K562 (cell line): ENCODE measurements at regions not wholly inside any gene's neighbourhood (a gene's known extent, or its start where the extent isn't known, plus 50 kb on each side); places are given as distances from the start of the nearest gene placed in this dataset.

Experiments
- ADNP ChIP-seq: fragments of 200-800 bp; sonication (Bioruptor generic); IDR thresholded peaks from 2 replicates; pipeline ENCODE4 v1.6.1; 2016; ENCODE audit warnings: missing genetic modification characterization, missing compliant biosample characterization
- ARID1B ChIP-seq: fragments of 450-650 bp; IDR thresholded peaks from 2 replicates; pipeline ENCODE4 v1.6.1; 2016; ENCODE audit warnings: antibody characterized with exemption, mild to moderate bottlenecking, inconsistent platforms
- ATF1 ChIP-seq, 2 experiments: fragments of 450-650 bp in 1 of 2; IDR thresholded peaks; 2 replicates each; pipeline ENCODE4 v1.6.1; 2016; ENCODE audit warnings: missing compliant biosample characterization in 1 of 2, missing genetic modification characterization in 1 of 2
- CEBPG ChIP-seq, 3 experiments: fragments of 200-800 bp in 1 of 3; sonication (Bioruptor generic) in 1 of 3; sonication (generic) in 1 of 3; formaldehyde crosslinking in 1 of 3; IDR thresholded peaks in 2 of 3; conservative IDR thresholded peaks in 1 of 3; 2 replicates each; pipeline versions ENCODE4 v1.6.1 to v1.8.0; 2016 to 2022; ENCODE audit warnings: missing compliant biosample characterization in 2 of 3, missing genetic modification characterization in 2 of 3, mild to moderate bottlenecking in 1 of 3, missing genetic modification reagents in 1 of 3
- HLTF ChIP-seq: fragments of 450-650 bp; IDR thresholded peaks from 2 replicates; pipeline ENCODE4 v1.6.1; 2016
- MIER1 ChIP-seq: fragments of 450-650 bp; IDR thresholded peaks from 2 replicates; pipeline ENCODE4 v1.6.1; 2016; ENCODE audit warnings: antibody characterized with exemption, mild to moderate bottlenecking, low read depth
- MTA1 ChIP-seq: fragments of 450-650 bp; IDR thresholded peaks from 2 replicates; pipeline ENCODE4 v1.6.1; 2017; ENCODE audit warnings: borderline replicate concordance
- NFE2L1 ChIP-seq: fragments of 450-650 bp; IDR thresholded peaks from 2 replicates; pipeline ENCODE4 v1.6.1; 2016; ENCODE audit warnings: missing genetic modification characterization, low read depth, mild to moderate bottlenecking, missing compliant biosample characterization, moderate library complexity, borderline replicate concordance
- OTX1 ChIP-seq: fragments of 450-650 bp; formaldehyde crosslinking; IDR thresholded peaks from 2 replicates; pipeline ENCODE4 v1.4.0; 2022; ENCODE audit warnings: mild to moderate bottlenecking
- PRMT5 ChIP-seq: sonication (generic); formaldehyde crosslinking; IDR thresholded peaks from 2 replicates; pipeline ENCODE4 v1.5.0; 2020; ENCODE audit warnings: missing genetic modification reagents
- REST ChIP-seq, 2 experiments: fragments of 450-650 bp; formaldehyde crosslinking in 1 of 2; IDR thresholded peaks; 2 replicates each; pipeline versions ENCODE4 v1.4.0 to v1.6.1; 2014 to 2020; ENCODE audit warnings: mild to moderate bottlenecking in 2 of 2, borderline replicate concordance in 1 of 2, low read depth in 1 of 2
- SMAD2 ChIP-seq: fragments of 150-350 bp; IDR thresholded peaks from 2 replicates; pipeline ENCODE4 v1.6.1; 2014; ENCODE audit warnings: low read depth, mild to moderate bottlenecking, low read length
- SMARCE1 ChIP-seq: fragments of 450-650 bp; IDR thresholded peaks from 2 replicates; pipeline ENCODE4 v1.7.1; 2016; ENCODE audit warnings: mild to moderate bottlenecking
- TARDBP ChIP-seq: fragments of 450-650 bp; IDR thresholded peaks from 2 replicates; pipeline ENCODE4 v1.6.1; 2016
- ZBTB1 ChIP-seq: sonication (generic); formaldehyde crosslinking; IDR thresholded peaks from 2 replicates; pipeline ENCODE4 v1.8.1; 2023; ENCODE audit warnings: missing genetic modification reagents, low read depth, mild to moderate bottlenecking, borderline replicate concordance
- ZBTB8A ChIP-seq: fragments of 450-650 bp; IDR thresholded peaks from 2 replicates; pipeline ENCODE4 v1.6.1; 2018; ENCODE audit warnings: mild to moderate bottlenecking, moderate library complexity; ENCODE audit not compliant: partially characterized antibody
- ZNF232 ChIP-seq: sonication (generic); formaldehyde crosslinking; IDR thresholded peaks from 2 replicates; pipeline ENCODE4 v1.8.0; 2022; ENCODE audit warnings: mild to moderate bottlenecking, missing genetic modification reagents
- ZNF408 ChIP-seq: fragments of 250-450 bp; sonication (Bioruptor Pico); IDR thresholded peaks from 2 replicates; pipeline ENCODE4 v1.4.0; 2020; ENCODE audit warnings: low read depth, mild to moderate bottlenecking, moderate library complexity
- TF ChIP-seq, protein P1 (sequence below), 2 experiments: fragments of 200-800 bp in 1 of 2; sonication (Bioruptor generic) in 1 of 2; sonication (generic) in 1 of 2; formaldehyde crosslinking in 1 of 2; IDR thresholded peaks in 1 of 2; conservative IDR thresholded peaks in 1 of 2; 2 replicates each; pipeline versions ENCODE4 v1.5.0 to v1.6.1; 2016 to 2020; ENCODE audit warnings: missing compliant biosample characterization in 1 of 2, missing genetic modification characterization in 1 of 2, missing genetic modification reagents in 1 of 2

DNA sequence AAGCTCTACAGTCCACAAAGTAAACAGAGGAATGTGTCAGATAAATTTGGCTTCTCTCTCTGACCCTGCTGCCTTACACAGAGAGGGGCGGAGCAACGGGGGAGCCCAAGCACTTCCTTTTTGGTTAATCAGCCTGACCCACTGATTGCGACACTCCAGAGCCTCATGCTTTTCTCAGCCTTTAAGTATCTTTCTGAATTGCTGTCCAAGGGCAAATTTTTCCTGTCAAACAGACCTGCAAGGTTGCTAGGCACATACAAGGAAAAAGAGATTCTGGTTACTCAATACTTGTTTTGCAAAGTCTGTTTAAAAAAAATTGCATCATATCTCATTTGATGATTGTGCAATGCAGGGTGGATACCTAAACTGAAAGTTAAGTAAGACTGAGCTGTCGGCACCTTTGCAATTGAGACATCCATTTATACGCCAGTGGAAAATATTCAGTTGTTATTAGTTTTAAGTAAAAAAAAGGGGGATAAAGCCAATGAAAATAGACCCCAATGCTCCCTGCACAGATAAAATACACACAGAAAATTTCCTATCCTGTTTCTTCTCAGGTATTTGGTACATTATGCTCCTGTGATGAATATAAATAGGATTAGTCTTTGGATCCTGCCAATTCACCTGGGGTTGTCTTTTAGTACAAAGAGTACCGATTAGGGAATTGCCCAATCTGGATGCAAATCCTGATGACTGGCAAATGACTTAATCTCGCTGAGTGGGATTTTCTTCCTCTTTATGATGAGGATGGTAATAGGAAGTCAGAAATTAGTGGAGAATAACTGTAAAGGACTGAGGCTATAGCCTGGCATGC is 260.2 kb upstream of the TRIB2 start (continued):
- TF ChIP-seq ADNP (tag) (no peak), HLTF (no peak), ATF1 (CRISPR knock-in tag; IDR thresholded peaks at IDR 0.05) (no peak), ATF1 (tag; IDR thresholded peaks at IDR 0.05) (peak; percentile 62), ZNF232 (no peak), MTA1 (no peak), ARID1B (peak; percentile 84), ZBTB8A (no peak), TARDBP (no peak), SMAD2 (no peak), ZBTB1 (CRISPR knock-in tag) (no peak), MIER1 (no peak), ZNF408 (CRISPR knock-in tag) (no peak), OTX1 (CRISPR knock-in tag) (no peak), REST (IDR thresholded peaks at IDR 0.05; ENCODE audit: borderline replicate concordance) (peak; percentile 23; the same call in 1 of the 2 replicates), REST (CRISPR knock-in tag; IDR thresholded peaks at IDR 0.05; ENCODE audit: low read depth) (no peak), CEBPG (CRISPR knock-in tag; IDR thresholded peaks at IDR 0.05) (peak; percentile 99), CEBPG (tag; conservative IDR thresholded peaks at IDR 0.05 in 1 of 2, IDR thresholded peaks at IDR 0.05 in 1 of 2) (peak; percentile 100), SMARCE1 (peak; percentile 81; the same call in 1 of the 2 replicates), NFE2L1 (tag) (no peak), PRMT5 (CRISPR knock-in tag) (no peak)
- TF ChIP-seq, protein P1, sequence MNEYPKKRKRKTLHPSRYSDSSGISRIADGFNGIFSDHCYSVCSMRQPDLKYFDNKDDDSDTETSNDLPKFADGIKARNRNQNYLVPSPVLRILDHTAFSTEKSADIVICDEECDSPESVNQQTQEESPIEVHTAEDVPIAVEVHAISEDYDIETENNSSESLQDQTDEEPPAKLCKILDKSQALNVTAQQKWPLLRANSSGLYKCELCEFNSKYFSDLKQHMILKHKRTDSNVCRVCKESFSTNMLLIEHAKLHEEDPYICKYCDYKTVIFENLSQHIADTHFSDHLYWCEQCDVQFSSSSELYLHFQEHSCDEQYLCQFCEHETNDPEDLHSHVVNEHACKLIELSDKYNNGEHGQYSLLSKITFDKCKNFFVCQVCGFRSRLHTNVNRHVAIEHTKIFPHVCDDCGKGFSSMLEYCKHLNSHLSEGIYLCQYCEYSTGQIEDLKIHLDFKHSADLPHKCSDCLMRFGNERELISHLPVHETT (CRISPR knock-in tag; conservative IDR thresholded peaks at IDR 0.05 in 1 of 2, IDR thresholded peaks at IDR 0.05 in 1 of 2): no peak
